ENCODE measurements at regions not wholly inside any gene's neighbourhood (a gene's known extent, or its start where the extent isn't known, plus 50 kb on each side); places are given as distances from the start of the nearest gene placed in this dataset.

DNA sequence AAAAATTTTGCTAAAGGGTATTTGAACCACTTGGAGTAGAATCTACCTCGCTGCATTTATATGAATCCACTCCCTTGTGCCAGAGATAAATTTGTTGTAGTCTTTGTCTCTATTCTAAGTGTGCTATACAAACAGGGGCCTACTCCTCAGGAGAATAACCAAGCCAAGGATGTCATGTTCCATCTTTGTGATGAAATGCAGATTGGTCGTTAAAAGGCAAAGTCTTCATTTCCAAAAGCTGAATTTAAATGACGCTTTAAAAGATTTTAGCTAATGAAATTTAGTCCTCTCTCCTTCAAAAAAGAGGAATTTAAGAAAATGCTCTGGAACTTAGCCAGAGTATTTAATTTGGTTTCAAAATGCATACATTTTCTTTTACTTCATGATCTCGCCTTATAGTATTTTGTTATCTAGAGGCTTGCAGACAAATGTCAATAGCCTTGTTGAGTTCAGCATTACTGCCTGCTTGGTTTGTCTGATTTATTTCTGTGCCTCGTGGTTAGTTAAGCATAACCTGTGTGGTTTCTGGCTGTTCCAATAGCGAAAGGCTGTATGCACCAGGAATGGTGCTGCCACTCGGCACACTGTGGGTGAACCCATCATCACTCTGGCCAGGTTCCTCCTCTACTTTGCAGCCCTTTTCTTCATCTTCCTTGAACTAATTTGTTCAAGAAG, 417.6 kb downstream of the ZNF521 start:
- Mint-ChIP-seq H3K27ac (no peak overlapping the region), H3K9me3 (peaks cover 3% of the 10 kb centered on the region), H3K36me3 (no peaks in the 10 kb centered on the region), H3K4me3 (no peak overlapping the region), H3K4me1 (no peaks in the 10 kb centered on the region)
- no peak for DNase-seq (ENCODE audit: low spot score in 2 of 2)
- no peak for ATAC-seq

DNA sequence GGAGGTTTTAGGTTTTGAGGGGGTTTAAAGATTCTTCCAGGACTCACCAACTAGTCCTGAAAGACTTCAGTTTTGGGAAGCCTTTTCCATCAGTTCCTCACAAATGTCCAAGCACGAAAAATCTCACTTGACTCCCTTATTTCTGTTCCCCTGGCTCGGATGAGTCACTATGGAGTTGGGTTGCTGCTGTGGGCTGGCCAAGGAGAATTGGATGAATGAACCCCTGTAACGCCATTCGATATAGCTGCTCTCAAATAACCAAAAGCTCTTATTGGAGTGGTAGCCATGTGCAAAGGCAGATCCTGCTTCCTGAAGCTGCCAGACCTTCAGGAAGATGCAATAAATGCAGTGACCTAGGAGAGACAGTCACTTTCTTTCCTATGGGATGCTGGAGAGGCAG, 417.0 kb downstream of the ZNF521 start:
- peaks cover 3% of the 10 kb centered on the region for H3K9me3 Mint-ChIP-seq
- no peaks in the 10 kb centered on the region for H3K4me1 Mint-ChIP-seq
- no peaks in the 10 kb centered on the region for H3K36me3 Mint-ChIP-seq
- DNase-seq (ENCODE audit: low spot score in 2 of 2) = no peak
- no peak overlapping the region for H3K27ac Mint-ChIP-seq
- H3K4me3 Mint-ChIP-seq = no peak overlapping the region
- no peak for ATAC-seq

DNA sequence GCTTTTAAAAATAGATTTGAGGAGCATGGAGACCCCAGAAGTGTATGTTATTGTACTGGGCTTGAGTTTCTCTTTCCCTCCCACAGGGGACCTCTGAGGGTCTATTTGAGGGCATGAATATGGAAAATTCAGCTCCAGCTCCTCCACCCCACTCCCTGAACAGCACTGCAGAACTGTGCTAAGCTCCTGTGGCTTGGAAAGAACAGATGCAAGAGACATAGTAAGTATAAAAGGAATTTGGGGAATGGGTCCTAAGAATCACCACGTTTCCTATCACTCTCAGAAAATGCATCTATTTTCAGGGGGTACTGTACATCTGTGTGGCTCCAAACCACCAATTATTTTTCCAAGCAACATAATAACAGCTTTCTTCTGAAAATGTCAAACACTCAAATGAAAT, 416.1 kb downstream of the ZNF521 start:
- ATAC-seq = no peak
- no peak for DNase-seq (ENCODE audit: low spot score in 2 of 2)
- Mint-ChIP-seq H3K4me1 (no peaks in the 10 kb centered on the region), H3K36me3 (no peaks in the 10 kb centered on the region), H3K9me3 (no peaks in the 10 kb centered on the region), H3K4me3 (no peak overlapping the region), H3K27ac (no peak overlapping the region)

DNA sequence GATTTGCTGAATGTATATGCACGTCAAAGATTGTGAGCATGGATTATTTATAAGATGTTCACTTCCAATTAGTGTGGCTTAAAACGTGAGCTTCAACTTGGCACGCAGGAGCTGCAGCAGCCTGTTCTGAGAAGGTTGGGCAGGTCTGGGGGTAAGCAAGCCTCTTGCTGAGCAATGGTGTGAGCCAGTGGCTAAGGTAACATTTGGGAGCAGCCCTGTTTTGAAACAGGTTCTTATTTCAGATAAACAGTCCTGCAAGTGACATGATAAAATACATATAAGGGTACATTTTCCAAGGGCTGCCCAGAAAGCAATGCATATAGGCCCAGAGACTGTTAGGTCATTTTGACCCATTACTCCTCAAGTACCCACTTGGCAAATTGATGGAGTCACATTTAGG, 415.3 kb downstream of the ZNF521 start:
- no peaks in the 10 kb centered on the region for H3K4me1 Mint-ChIP-seq
- no peak overlapping the region for H3K4me3 Mint-ChIP-seq
- no peak for ATAC-seq
- DNase-seq (ENCODE audit: low spot score in 2 of 2) = no peak
- H3K9me3 Mint-ChIP-seq = no peaks in the 10 kb centered on the region
- no peaks in the 10 kb centered on the region for H3K36me3 Mint-ChIP-seq
- no peak overlapping the region for H3K27ac Mint-ChIP-seq

DNA sequence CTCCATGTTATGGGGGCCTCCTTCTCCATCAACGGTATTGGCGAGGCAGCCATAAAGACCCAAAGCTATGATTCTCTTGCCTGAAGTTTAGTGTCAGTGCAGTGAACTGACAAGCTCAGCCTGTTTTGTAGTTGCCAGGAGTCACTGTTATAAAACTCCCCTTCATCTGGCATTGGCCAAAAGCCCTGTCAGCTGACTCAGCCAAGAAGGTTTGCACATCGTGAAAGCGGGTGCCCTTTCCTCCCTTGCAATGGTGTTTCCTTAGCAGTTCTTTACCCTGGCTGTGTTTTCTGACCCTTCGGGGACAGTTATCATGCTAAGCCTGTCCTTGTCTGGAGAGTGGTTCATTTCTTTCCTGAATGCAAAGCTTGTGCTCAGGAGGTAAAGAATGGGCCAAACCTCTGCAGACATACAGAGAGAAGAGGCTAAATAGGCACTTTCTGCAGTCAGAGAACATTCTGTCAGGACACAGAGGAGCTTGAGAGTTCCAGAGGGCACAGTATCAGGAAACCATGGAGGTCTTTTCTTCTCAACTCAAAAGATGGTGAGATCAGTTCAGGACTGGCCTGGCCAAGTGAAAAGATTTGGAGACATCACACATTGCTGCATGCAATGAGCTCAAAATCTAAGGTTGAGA, 414.2 kb downstream of the ZNF521 start:
- Mint-ChIP-seq H3K27ac (no peak overlapping the region), H3K4me1 (no peaks in the 10 kb centered on the region), H3K4me3 (no peak overlapping the region), H3K9me3 (no peaks in the 10 kb centered on the region), H3K36me3 (no peaks in the 10 kb centered on the region)
- no peak for ATAC-seq
- DNase-seq (ENCODE audit: low spot score in 2 of 2) = no peak

DNA sequence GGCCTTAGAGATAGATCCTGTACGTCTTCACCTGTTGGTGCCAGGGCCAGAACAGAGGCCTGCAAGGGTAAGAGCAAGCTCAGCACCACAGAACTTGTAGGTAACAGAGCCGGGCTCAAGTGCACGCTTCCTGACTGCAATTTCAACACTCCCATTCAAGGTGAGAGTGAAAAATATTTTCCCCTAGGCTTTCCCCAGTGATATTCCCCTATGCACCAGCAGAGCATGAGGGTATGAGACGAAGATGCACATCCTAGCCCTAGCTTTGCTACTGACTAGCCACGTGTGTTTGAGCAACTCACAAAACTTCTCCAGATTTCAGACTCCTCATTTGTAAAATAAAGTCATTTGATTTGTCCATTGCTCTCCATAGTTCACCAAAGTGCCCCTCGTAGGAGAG, 411.6 kb downstream of the ZNF521 start:
- ATAC-seq (no peak), DNase-seq (ENCODE audit: low spot score in 2 of 2) (no peak)
- H3K27ac Mint-ChIP-seq = no peak overlapping the region
- H3K9me3 Mint-ChIP-seq = no peaks in the 10 kb centered on the region
- H3K36me3 Mint-ChIP-seq = no peaks in the 10 kb centered on the region
- no peak overlapping the region for H3K4me3 Mint-ChIP-seq
- H3K4me1 Mint-ChIP-seq = no peaks in the 10 kb centered on the region

DNA sequence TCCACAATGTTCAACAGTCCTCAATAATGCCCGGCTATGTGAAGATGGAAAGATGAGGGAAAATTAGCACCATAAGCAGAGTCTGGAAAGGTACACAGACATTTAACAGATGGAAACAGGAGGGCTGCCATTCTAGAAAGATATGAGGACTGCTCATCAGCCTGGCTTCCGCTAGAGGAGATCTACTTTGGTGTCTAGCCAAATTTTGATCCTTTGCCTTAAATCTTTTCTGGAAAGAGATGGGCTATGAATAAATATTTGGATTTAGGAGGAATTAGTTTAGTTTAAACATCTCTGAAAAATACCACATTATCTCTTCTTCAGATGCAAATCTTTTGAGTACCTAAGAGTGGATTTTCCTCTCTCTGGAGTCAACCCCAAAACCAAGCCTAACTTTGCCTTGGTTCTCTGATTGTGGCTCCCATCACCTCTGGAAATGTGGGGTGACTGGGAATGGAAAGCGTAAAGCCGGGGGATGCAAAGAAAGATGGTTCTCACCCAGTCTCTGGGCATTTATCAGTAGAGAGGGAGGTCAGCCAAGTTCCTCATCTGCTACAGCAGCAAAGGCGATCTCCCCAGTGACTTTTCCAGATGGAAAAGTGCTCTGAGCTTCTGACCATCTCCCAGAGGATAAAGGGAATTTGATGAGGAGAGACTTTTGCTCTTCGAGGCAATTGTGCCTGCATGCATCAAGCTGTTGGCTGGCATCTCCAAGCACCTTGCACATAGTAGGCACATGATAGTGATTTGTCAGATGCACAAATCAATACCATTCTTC, 410.6 kb downstream of the ZNF521 start:
- Mint-ChIP-seq H3K9me3 (no peaks in the 10 kb centered on the region), H3K36me3 (no peaks in the 10 kb centered on the region)
- no peak for DNase-seq (ENCODE audit: low spot score in 2 of 2)

DNA sequence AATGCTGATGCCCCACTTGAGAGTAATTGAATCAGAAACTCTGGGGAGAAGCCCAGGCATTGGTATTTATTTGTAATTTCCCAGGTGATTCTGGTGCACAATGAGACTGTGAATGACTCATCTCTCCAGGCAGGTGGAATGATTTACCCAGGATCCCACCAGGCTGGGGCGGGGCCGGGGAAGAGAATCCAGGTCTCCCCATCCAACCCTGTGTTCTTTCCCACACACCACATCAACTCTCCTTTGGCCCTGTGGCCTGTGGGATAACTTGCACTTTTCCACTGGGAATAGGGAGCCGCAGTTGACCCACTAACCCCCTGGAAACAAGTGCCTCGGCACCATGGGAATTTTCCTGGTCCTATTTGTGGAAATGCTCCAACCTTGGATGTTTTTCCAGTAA, 409.8 kb downstream of the ZNF521 start:
- no peaks in the 10 kb centered on the region for H3K9me3 Mint-ChIP-seq
- ATAC-seq = no peak

More for the DNA sequence above, 410.6 kb downstream of the ZNF521 start:
- no peak overlapping the region for H3K27ac Mint-ChIP-seq
- no peaks in the 10 kb centered on the region for H3K4me1 Mint-ChIP-seq
- ATAC-seq = no peak
- H3K4me3 Mint-ChIP-seq = no peak overlapping the region

DNA sequence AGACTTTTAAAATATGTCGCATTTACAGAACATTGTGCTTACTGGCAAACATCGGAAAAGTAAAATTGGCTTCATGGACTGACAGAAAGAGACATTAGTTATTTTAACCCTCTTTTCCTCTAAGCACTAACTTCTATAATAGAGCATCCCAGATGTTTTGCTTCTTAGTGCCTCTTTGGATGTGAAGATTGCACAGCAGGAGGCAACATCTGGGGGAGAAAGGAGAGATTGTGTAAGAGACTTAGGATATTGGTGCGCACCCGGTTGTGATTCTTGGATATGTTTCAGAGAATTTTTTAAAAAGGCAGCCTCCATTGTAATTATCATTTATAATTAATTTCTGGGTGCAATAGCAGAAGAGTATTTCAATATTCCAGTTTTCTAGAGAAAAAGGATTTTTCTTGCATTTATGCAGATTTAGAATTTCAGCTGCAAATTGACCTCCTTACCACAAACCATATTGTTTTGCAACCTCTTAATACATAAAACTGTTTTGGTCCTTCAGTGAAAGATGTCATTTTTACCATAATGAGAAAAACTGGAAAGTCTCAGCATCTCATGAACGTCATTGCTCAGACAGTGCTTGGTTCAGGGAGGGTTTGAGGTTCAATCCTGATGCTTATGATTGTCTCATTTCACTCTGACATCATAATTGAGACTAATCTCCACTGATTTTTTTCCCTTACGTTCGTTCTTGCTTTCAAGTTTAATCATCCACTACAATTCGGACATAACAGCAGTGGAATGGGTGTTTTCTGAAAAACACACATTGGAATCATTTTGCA, 404.3 kb downstream of the ZNF521 start:
- no peak overlapping the region for H3K27ac Mint-ChIP-seq

More for the DNA sequence above, 409.8 kb downstream of the ZNF521 start:
- no peak for DNase-seq (ENCODE audit: low spot score in 2 of 2)
- no peaks in the 10 kb centered on the region for H3K4me1 Mint-ChIP-seq
- no peak overlapping the region for H3K4me3 Mint-ChIP-seq
- no peak overlapping the region for H3K27ac Mint-ChIP-seq
- no peaks in the 10 kb centered on the region for H3K36me3 Mint-ChIP-seq

DNA sequence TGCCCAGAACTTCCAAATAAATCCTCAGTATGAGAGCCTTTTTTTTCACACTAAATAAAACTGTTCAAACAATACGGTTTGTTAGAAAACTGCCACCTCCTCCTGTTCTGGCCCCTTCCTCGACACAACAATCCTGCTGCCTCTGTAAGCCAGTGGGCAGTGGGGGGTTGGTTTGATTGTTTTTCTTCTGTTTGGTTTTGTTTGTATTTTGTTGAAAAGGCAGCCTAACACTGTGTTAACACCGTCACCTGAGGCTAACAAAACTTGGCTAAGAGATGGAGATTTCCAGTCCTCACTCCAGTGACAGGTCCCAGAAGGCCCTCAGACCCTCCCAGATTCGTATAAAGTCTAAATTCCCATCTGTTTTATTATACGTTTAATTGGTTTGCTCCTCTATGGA, 402.1 kb downstream of the ZNF521 start:
- Mint-ChIP-seq H3K9me3 (no peaks in the 10 kb centered on the region), H3K36me3 (no peaks in the 10 kb centered on the region), H3K27ac (no peak overlapping the region), H3K4me3 (no peak overlapping the region), H3K4me1 (no peaks in the 10 kb centered on the region)
- DNase-seq (ENCODE audit: low spot score in 2 of 2) (no peak), ATAC-seq (no peak)

More for the DNA sequence above, 404.3 kb downstream of the ZNF521 start:
- Mint-ChIP-seq H3K4me1 (no peaks in the 10 kb centered on the region), H3K4me3 (no peak overlapping the region), H3K36me3 (no peaks in the 10 kb centered on the region), H3K9me3 (no peaks in the 10 kb centered on the region)
- ATAC-seq (no peak), DNase-seq (ENCODE audit: low spot score in 2 of 2) (no peak)

DNA sequence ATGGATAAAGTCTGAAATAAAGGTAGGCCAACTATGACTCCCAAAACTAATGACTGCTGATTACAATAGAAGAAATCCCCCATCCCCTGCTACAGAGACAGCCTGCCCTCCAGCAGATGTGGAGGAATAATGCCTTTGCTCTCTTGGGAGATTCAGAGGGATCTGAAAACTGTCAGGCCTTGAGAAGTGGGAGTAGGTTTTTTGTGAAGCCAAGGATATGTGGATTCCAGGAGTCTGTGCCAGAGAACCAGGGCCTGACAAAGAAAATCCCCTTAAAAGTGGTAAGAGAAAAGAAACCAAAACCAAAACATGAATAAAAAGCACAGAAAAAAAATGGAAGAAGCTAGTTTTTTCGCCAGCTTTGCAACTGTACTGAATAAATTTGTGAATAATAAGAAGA, 397.6 kb downstream of the ZNF521 start:
- no peaks in the 10 kb centered on the region for H3K9me3 Mint-ChIP-seq
- no peaks in the 10 kb centered on the region for H3K36me3 Mint-ChIP-seq
- no peaks in the 10 kb centered on the region for H3K4me1 Mint-ChIP-seq
- H3K27ac Mint-ChIP-seq = no peak overlapping the region
- no peak overlapping the region for H3K4me3 Mint-ChIP-seq
- DNase-seq (ENCODE audit: low spot score in 2 of 2) (no peak), ATAC-seq (no peak)

DNA sequence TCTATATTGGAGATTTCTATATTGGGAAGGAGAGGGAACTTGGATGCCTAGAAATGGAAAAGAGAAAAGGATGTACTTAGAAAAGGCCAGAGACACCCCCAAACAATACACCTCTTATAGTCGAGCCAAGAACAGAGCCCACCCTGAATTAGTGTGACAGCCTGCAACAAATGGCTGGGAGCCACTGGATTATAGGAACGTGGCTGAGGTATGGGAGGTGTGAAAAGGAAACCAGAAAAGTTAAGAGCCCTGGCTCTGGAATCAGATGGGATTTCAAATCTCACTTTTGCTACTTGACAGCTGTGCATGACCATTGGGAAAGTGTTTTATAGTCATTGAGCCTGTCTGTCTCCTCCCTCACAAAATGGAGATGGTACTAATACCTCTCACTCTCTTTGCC, 394.0 kb downstream of the ZNF521 start:
- ATAC-seq (no peak), DNase-seq (ENCODE audit: low spot score in 2 of 2) (no peak)
- no peak overlapping the region for H3K27ac Mint-ChIP-seq
- H3K4me1 Mint-ChIP-seq = no peaks in the 10 kb centered on the region
- peaks cover 3% of the 10 kb centered on the region for H3K9me3 Mint-ChIP-seq
- no peak overlapping the region for H3K4me3 Mint-ChIP-seq
- no peaks in the 10 kb centered on the region for H3K36me3 Mint-ChIP-seq

DNA sequence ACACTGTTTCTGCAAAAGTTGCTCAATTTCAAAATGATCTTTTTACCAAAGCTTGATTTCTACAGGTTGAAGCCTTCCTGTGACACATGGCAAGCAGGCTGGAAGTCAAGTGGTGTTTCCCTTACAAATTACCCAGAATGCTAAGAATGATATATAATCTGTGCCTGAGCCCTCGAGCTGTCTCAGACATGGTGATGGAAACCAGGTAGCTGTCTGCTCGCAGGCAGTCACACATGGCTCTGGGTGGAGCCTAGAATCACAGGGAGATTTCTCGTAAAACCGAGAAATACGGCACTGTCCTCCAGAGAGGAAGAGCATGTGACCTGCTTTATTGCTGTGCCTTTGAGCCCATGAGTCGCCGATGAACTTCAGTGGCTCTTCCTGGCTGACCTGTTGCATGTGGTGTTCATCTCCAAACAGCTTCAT, 392.9 kb downstream of the ZNF521 start:
- DNase-seq (ENCODE audit: low spot score in 2 of 2) (no peak), ATAC-seq (no peak)
- H3K4me1 Mint-ChIP-seq = no peaks in the 10 kb centered on the region
- H3K9me3 Mint-ChIP-seq = peaks cover 3% of the 10 kb centered on the region
- H3K27ac Mint-ChIP-seq = no peak overlapping the region
- no peaks in the 10 kb centered on the region for H3K36me3 Mint-ChIP-seq
- no peak overlapping the region for H3K4me3 Mint-ChIP-seq

DNA sequence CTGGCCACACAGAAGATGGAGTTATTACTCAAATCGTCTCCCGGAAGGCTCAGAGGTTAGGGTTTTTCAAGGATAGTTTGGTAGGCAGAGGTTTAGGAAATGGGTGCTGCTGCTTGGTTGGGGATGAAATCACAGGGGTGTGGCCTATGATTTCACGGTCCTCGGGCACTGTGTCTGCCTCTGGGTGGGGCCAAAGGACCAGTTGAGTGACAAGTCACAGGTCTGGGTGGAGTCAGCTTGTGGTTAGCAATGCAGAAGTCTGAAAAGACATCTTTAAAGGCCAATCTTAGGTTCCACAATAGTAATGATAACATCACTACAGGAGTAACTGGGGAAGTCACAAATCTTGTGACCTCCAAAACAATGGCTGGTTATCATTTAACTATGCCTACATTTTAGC, 387.8 kb downstream of the ZNF521 start:
- no peaks in the 10 kb centered on the region for H3K4me1 Mint-ChIP-seq
- H3K4me3 Mint-ChIP-seq = no peak overlapping the region
- H3K27ac Mint-ChIP-seq = no peak overlapping the region
- peaks cover 10% of the 10 kb centered on the region for H3K9me3 Mint-ChIP-seq
- ATAC-seq (no peak), DNase-seq (ENCODE audit: low spot score in 2 of 2) (no peak)
- H3K36me3 Mint-ChIP-seq = no peaks in the 10 kb centered on the region

DNA sequence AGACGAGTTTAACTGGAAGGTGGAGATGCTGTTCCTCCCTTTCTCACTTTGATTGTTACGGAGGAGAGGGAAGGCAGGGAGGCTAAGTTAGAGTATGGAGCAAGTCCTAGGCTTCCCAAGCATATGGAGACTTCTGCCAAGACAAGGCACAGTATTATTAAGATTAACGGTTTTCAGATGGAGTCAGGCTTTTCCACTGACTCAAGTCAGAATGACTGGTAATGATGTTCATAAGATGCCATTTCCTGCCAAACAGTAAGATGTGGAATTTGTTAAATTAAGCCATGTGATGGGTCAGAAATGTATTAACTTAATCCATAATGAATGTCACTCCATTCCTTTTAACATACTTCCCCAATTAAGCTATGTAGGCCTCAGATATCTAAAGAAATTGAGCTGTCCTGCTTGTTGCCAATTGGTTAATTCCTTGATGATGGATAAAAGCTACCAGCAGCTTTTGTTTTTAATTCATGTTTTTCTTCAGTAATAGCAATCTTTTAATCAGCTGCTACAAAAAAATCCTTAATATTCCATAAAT, 383.7 kb downstream of the ZNF521 start:
- no peak overlapping the region for H3K4me3 Mint-ChIP-seq
- peaks cover 14% of the 10 kb centered on the region for H3K9me3 Mint-ChIP-seq
- H3K36me3 Mint-ChIP-seq = no peaks in the 10 kb centered on the region
- DNase-seq (ENCODE audit: low spot score in 2 of 2) (no peak), ATAC-seq (no peak)
- H3K27ac Mint-ChIP-seq = no peak overlapping the region
- no peaks in the 10 kb centered on the region for H3K4me1 Mint-ChIP-seq

Data from stimulated activated effector memory CD8-positive, alpha-beta T cell treated with anti-CD3 and anti-CD28 coated beads, Interleukin-12 subunit alpha, Interleukin-12 subunit beta, amount 100 ng/mL, for 72 hours (primary cell).